AG09319 (cell line): ENCODE measurements at regions not wholly inside any gene's neighbourhood (a gene's known extent, or its start where the extent isn't known, plus 50 kb on each side); places are given as distances from the start of the nearest gene placed in this dataset.
"Not testable (repeated sequence)": the region's sequence is repeated elsewhere in the genome, so short reads cannot be mapped to it uniquely, and the experiment has no call there.

ENCODE experiments used
- DNase-seq: peaks from one replicate; pipeline ENCODE4 v3.0.0-alpha.2; 2010; ENCODE audit warnings: low read depth; ENCODE audit errors: extremely low read depth
- CTCF ChIP-seq: IDR thresholded peaks from 2 replicates; pipeline ENCODE4 v1.5.1; 2011; ENCODE audit warnings: low read depth, mild to moderate bottlenecking, inconsistent platforms, low read length, moderate library complexity

- DNase-seq = no peak
- TF ChIP-seq CTCF = no peak
Observed at GRCh38 chr7:88590963-88591362, 168.5 kb upstream of the ZNF804B start.

- TF ChIP-seq CTCF = no peak
- no peak for DNase-seq
Observed at GRCh38 chr7:88589927-88590326, 169.6 kb upstream of the ZNF804B start.

GRCh38 chr7:88586890-88587289 is 172.6 kb upstream of the ZNF804B start:
- no peak for DNase-seq
- no peak for TF ChIP-seq CTCF

- DNase-seq = no peak
- TF ChIP-seq CTCF = no peak
Observed at GRCh38 chr7:88586219-88586618, 173.3 kb upstream of the ZNF804B start.

GRCh38 chr7:88576720-88577119 is 182.8 kb upstream of the ZNF804B start:
- TF ChIP-seq CTCF = no peak
- no peak for DNase-seq

GRCh38 chr7:88566162-88566729 is 193.3 kb upstream of the ZNF804B start:
- TF ChIP-seq CTCF = no peak
- no peak for DNase-seq

- TF ChIP-seq CTCF = no peak
- DNase-seq = no peak
Observed at GRCh38 chr7:88565401-88565800, 194.1 kb upstream of the ZNF804B start.

GRCh38 chr7:88556441-88556840 is 203.1 kb upstream of the ZNF804B start:
- not testable (repeated sequence) for DNase-seq

- DNase-seq = not testable (repeated sequence)
Observed at GRCh38 chr7:88554847-88555246, 204.7 kb upstream of the ZNF804B start.
